ENCODE measurements at regions not wholly inside any gene's neighbourhood (a gene's known extent, or its start where the extent isn't known, plus 50 kb on each side); places are given as distances from the start of the nearest gene placed in this dataset.

DNA sequence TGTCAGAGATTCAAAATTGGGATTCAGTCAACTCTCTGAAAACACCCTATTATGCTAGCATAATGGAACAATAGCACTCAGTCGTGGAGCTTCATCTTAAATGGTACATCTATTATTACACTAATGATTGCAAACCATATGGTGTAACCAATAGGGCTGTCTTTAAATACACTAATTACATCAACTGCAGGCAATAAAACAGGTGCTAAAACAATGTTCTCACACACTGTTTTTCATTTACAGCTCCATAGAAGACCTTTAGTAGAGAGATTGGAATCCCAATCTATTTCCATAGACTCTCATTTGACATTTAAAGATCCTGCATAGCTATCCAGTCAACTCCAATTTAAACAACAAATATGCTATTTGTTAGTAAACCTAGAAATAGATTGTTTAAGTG, 1917.4 kb downstream of the OLFM4 start:
- TF ChIP-seq, protein P1, sequence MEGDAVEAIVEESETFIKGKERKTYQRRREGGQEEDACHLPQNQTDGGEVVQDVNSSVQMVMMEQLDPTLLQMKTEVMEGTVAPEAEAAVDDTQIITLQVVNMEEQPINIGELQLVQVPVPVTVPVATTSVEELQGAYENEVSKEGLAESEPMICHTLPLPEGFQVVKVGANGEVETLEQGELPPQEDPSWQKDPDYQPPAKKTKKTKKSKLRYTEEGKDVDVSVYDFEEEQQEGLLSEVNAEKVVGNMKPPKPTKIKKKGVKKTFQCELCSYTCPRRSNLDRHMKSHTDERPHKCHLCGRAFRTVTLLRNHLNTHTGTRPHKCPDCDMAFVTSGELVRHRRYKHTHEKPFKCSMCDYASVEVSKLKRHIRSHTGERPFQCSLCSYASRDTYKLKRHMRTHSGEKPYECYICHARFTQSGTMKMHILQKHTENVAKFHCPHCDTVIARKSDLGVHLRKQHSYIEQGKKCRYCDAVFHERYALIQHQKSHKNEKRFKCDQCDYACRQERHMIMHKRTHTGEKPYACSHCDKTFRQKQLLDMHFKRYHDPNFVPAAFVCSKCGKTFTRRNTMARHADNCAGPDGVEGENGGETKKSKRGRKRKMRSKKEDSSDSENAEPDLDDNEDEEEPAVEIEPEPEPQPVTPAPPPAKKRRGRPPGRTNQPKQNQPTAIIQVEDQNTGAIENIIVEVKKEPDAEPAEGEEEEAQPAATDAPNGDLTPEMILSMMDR (IDR thresholded peaks at IDR 0.05), result no peak
- no peak for TF ChIP-seq EZH2 (IDR thresholded peaks at IDR 0.05; ENCODE audit: borderline replicate concordance, insufficient read depth, low read depth, low read length, poor library complexity, severe bottlenecking)

All from B cell (primary cell).